GM21360 (cell line): ENCODE measurements at regions not wholly inside any gene's neighbourhood (a gene's known extent, or its start where the extent isn't known, plus 50 kb on each side); places are given as distances from the start of the nearest gene placed in this dataset.
"Not testable (repeated sequence)": the region's sequence is repeated elsewhere in the genome, so short reads cannot be mapped to it uniquely, and the experiment has no call there.

Experiments used
- ATAC-seq: cut with Tn5 transposase; IDR thresholded peaks from one replicate; pipeline ENCODE4 v1.9.1; 2021; ENCODE audit warnings: mild to moderate bottlenecking, moderate library complexity; ENCODE audit not compliant: unreplicated experiment

GRCh38 chr19:28463493-28464053, 749.4 kb downstream of the UQCRFS1 start:
- no peak for ATAC-seq

GRCh38 chr19:28457620-28458019, 755.3 kb downstream of the UQCRFS1 start:
- ATAC-seq, result no peak

DNA sequence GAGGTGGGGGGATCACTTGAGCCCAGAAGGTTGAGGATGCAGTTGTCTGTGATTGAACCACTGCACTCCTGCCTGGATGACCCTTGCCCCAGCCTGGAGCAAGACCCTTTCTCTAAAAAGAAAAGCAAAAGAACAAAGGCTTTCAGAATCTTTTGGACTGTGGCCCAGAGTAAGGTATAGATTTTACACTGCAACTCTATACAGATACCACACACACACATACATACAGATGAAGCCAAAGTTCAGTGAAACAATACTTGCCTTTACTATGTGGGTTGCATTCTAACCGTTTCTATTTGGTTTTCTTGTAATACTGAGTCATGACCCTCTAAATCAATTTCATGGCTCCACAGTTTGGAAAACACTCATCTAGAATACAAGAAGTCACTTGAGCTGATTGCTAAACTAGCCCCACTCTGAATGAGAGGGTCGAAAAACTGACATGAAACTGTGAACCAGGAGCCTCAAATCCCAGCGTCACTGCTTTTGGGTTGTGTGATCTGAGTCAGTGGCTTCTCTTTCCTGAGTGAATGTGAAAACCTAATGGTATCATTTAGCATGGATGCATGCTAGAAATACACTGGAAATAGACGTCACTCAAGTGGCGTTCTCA, 756.1 kb downstream of the UQCRFS1 start:
- no peak for ATAC-seq

GRCh38 chr19:28456252-28456651, 756.7 kb downstream of the UQCRFS1 start:
- no peak for ATAC-seq

DNA sequence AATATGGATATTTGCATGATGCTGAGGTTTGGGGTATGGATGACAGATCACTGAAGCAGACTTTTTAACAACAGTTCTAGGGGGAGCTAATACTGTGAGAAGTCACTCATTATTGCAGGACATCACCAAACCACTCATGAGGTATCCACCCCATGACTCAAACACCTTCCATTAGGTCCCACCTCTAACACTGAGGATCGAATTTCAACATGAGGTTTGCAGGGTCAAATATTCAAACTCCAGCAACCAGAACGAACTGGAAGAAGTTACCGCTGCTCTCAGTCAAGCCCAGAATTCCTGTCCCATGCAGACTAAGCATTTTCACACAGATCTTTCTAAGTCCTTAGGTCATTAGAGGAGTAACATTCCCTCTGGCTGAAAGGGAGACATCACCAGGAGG, 758.9 kb downstream of the UQCRFS1 start:
- ATAC-seq, result no peak

DNA sequence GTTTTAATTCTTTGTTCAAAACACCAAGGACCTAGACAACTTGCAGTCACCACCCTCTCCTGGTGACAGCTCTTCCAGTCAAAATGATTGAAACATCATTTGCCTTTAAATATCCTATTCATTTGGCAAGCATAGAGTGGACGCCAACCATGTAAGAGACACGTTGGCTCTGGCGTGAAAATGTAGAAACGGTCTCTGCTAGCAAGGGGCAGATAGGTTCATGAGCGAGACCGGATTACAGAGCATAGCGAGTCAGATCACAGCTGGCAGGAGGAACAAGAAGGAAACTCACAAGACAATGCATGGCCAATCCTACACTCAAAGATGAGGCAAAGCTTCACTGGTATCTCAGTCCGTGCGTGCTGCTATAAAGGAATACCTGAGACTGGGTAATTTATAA, 759.5 kb downstream of the UQCRFS1 start:
- no peak for ATAC-seq

DNA sequence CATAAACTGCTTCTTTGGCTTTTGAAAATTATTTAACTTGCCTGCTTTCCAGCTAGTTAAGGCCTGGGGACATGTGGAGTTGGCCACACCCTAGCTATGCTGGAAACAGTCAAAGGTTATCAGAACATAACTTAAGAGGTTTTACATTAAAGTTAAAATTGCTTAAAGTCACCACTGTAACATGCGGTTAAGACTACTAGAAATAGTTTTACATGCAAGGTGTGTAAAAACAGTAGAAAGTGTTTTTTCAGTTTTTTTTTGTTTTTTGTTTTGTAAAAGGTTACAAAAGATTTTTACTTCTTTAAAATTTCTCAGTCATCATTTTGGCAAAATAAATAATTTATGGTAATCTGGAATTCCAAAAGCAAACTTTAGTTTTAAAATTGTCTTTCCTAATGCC, 763.1 kb downstream of the UQCRFS1 start:
- ATAC-seq, result no peak

- no peak for ATAC-seq
Observed at GRCh38 chr19:28446511-28446910, 766.4 kb downstream of the UQCRFS1 start.

- no peak for ATAC-seq
Observed at GRCh38 chr19:28445826-28446225, 767.1 kb downstream of the UQCRFS1 start.

- ATAC-seq, result no peak
Observed at GRCh38 chr19:28444362-28444761, 768.6 kb downstream of the UQCRFS1 start.

DNA sequence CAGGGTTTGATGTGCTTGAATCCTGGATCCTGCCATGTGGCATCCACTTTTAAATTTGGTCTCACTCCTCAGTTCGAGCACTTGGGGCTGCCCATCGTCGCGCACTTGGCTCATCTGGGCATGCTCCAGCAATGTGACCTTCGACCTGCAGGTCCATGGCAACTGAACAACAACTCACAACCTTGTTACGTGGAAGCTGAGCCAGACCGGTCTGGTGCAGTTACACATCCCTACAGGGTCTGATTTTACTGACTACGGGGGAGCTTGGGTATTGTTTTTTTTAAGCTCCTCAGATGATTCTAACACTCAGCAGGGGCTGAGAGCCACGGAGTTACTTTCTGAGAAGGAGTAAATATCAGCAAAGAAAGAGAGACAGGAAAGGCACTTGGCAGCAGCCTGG, 769.6 kb downstream of the UQCRFS1 start:
- ATAC-seq, result no peak

GRCh38 chr19:28437390-28438346, 775.3 kb downstream of the UQCRFS1 start:
- no peak for ATAC-seq

- ATAC-seq, result no peak
Observed at GRCh38 chr19:28436320-28436719, 776.6 kb downstream of the UQCRFS1 start.

DNA sequence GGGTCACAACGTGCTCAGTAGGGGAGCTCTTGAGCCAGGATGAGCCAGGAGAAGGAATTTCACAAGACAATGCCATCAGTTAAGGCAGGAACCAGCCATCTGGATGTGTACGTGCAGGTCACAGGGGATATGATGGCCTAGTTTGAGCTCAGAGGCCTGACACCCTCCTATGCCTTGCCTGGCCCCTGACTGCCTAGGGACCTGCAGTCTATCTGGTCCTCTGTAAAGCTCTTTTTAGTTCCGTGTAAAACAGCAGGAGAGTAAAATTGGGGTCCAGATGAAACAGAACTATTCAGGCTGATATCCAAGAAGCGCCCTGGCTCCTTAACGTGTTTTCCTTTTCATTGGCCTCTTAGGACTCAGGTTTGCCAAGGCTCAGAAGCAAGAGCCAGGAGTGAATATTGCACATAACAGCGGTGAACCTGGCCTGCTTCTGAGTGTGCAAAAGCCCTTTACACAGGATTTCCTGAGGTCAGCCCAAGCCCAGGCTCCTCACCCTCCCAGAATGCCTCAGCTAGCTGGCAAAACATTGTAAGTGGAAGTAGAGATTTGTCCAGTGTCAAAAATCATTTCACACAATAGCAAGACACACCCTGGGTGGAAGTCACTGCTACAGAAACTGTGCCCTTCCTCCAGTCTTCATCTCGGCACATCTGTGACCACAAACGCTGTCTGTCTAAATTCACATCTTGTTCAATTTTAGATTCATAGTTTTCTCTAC, 777.2 kb downstream of the UQCRFS1 start:
- ATAC-seq, result no peak

DNA sequence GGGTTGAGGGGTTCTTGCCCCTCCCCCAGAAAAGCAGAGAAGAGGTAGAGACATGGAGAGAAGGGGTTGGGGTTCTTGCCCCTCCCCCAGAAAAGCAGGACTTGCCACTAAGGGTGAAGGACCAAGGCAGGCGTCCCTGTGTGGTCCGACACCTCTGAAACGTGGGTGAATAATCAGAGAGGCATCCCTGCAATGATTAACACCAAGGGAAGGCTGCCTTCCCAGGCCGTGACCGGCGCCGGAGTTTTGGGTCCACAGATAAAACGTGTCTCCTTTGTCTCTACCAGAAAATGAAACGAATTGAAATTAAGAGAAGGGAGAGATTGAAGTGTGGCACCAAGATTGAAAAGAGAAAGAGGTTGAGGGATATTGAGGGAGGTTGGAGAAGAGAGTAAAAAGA, 778.2 kb downstream of the UQCRFS1 start:
- ATAC-seq, result not testable (repeated sequence)

DNA sequence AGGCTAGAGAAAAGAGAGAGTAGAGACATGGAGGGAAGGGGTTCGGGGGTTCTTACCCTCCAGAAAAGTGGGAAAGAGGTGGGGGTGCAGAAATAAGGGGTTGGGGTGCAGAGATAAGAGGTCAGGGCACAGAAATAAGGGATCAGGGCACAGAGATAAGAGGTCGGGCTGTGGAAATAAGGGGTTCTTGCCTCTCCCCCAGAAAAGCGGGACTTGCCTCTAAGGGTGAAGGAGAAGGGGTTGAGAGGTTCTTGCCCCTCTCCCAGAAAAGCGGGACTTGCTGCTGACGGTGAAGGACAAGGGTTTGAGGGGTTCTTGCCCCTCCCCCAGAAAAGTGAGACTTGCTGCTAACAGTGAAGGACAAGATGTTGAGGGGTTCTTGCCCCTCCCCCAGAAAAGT, 778.6 kb downstream of the UQCRFS1 start:
- not testable (repeated sequence) for ATAC-seq

DNA sequence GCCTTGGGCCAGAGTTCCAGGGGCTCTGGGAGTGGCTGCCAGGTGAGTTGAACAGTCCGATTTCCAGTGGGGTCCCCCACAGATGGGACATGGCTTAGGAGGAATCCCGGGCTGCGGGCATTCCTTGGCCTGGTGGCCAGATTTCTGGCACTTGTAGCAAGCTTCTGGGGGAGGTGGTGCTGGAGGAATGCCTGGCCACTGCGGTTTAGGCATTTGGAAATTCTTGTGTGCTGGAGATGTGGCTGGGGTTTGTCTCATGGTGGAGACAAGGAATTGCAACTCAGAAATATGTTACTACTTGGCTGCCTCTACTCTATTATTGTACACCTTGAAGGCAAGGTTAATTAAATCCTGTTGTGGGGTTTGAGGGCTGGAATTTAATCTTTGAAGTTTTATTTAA, 779.8 kb downstream of the UQCRFS1 start:
- not testable (repeated sequence) for ATAC-seq

- no peak for ATAC-seq
Observed at GRCh38 chr19:28430214-28430613, 782.7 kb downstream of the UQCRFS1 start.

DNA sequence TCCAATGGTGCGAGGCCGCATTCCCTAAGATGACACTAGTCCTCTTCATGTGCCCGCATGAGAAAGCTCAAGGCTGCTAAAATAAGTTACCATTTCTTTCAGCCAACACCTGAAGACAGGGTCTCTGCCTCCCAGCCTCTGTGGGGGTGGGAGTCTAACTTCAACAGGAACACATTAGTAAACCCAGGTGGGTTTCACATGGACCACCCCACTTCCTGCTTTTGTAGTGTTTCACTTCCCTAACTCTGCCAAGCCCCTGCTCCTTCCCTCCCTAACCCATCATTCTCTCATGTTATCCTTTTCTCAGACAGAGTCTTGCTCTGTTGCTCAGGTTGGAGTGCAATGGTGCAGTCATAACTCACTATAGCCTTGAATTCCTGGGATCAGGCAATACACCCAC, 783.6 kb downstream of the UQCRFS1 start:
- ATAC-seq, result no peak

GRCh38 chr19:28428663-28429348, 784.1 kb downstream of the UQCRFS1 start:
- no peak for ATAC-seq
